Neural progenitor cell (in vitro differentiated cells): ENCODE measurements at regions not wholly inside any gene's neighbourhood (a gene's known extent, or its start where the extent isn't known, plus 50 kb on each side); places are given as distances from the start of the nearest gene placed in this dataset.

Experiments
- CTCF ChIP-seq: fragments of 200-600 bp; sonication (generic); IDR thresholded peaks from 2 replicates; pipeline ENCODE4 v1.5.1; 2017; ENCODE audit warnings: antibody characterized with exemption, mild to moderate bottlenecking
- EZH2 ChIP-seq: fragments of 200-600 bp; sonication (generic); IDR thresholded peaks from 2 replicates; pipeline ENCODE4 v1.6.1; 2017; ENCODE audit warnings: antibody characterized with exemption, mild to moderate bottlenecking, moderate library complexity

GRCh38 chr13:54387625-54388024, 1359.0 kb downstream of the OLFM4 start:
- TF ChIP-seq CTCF (no peak), EZH2 (no peak)
